Peyer's patch (tissue), 4 donors: ENCODE measurements at regions not wholly inside any gene's neighbourhood (a gene's known extent, or its start where the extent isn't known, plus 50 kb on each side); places are given as distances from the start of the nearest gene placed in this dataset.

ENCODE experiments used
- POLR2A ChIP-seq, 2 donors: fragments of 450-650 bp; IDR thresholded peaks; one replicate each; pipeline ENCODE4 v1.5.1; 2017; ENCODE audit warnings: antibody characterized with exemption in 2 of 2, mild to moderate bottlenecking in 2 of 2, moderate library complexity in 2 of 2
- TF ChIP-seq, protein P1 (sequence below), 6 experiments: fragments of 450-650 bp in 4 of 6; fragments of 200-600 bp in 2 of 6; sonication (generic) in 1 of 6; IDR thresholded peaks; one replicate each; pipeline ENCODE4 v1.5.1; 2017 to 2019; ENCODE audit warnings: antibody characterized with exemption in 6 of 6, mild to moderate bottlenecking in 3 of 6, moderate library complexity in 1 of 6

DNA sequence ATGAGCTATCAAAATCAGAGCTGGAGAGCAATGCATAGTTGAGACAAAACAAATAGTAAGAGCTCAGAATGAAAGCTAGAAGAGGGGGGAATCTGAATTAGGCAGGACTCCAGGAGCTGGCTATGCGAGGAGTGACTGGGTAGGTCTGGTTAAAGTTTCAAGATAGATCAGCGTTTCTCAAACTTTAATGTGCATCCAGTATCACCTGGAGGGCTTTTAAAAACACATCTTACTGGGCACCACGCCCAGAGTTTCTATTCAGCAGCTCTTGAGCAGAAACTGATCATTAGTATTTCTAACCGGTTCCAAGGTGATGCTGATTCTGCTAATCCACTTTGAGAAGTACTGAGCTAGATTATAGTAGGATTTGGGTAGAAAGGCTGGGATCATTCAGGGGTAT, 96.2 kb upstream of the ACP3 start:
- TF ChIP-seq, protein P1, sequence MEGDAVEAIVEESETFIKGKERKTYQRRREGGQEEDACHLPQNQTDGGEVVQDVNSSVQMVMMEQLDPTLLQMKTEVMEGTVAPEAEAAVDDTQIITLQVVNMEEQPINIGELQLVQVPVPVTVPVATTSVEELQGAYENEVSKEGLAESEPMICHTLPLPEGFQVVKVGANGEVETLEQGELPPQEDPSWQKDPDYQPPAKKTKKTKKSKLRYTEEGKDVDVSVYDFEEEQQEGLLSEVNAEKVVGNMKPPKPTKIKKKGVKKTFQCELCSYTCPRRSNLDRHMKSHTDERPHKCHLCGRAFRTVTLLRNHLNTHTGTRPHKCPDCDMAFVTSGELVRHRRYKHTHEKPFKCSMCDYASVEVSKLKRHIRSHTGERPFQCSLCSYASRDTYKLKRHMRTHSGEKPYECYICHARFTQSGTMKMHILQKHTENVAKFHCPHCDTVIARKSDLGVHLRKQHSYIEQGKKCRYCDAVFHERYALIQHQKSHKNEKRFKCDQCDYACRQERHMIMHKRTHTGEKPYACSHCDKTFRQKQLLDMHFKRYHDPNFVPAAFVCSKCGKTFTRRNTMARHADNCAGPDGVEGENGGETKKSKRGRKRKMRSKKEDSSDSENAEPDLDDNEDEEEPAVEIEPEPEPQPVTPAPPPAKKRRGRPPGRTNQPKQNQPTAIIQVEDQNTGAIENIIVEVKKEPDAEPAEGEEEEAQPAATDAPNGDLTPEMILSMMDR (IDR thresholded peaks at IDR 0.05), result no peak
- no peak for TF ChIP-seq POLR2A (IDR thresholded peaks at IDR 0.05)
